Activated T-cell treated with anti-CD3 and anti-CD28 coated beads, Interleukin-2, amount 50 U/mL, for 48 hours (primary cell): ENCODE measurements at regions not wholly inside any gene's neighbourhood (a gene's known extent, or its start where the extent isn't known, plus 50 kb on each side); places are given as distances from the start of the nearest gene placed in this dataset.
"Not testable (repeated sequence)": the region's sequence is repeated elsewhere in the genome, so short reads cannot be mapped to it uniquely, and the experiment has no call there.

ENCODE experiments used
- DNase-seq, 2 experiments: peaks; one replicate each; pipeline ENCODE4 v3.0.0-alpha.2; 2020

- DNase-seq, result no peak
These were observed 225.0 kb upstream of the PUDP start for GRCh38 chrX:7372825-7373525.

GRCh38 chrX:7362111-7362510, 214.2 kb upstream of the PUDP start:
- DNase-seq, result no peak

- no peak for DNase-seq
These were observed 204.0 kb upstream of the PUDP start for GRCh38 chrX:7351926-7352325.

- no peak for DNase-seq
These were observed 199.5 kb upstream of the PUDP start for GRCh38 chrX:7347465-7347864.

GRCh38 chrX:7346021-7346420, 198.1 kb upstream of the PUDP start:
- DNase-seq, result no peak

- DNase-seq, result no peak
These were observed 195.2 kb upstream of the PUDP start for GRCh38 chrX:7343181-7343580.

- DNase-seq, result not testable (repeated sequence)
These were observed 187.9 kb upstream of the PUDP start for GRCh38 chrX:7335816-7336362.

- no peak for DNase-seq
These were observed 186.4 kb upstream of the PUDP start for GRCh38 chrX:7334253-7334935.

- no peak for DNase-seq
These were observed 183.2 kb upstream of the PUDP start for GRCh38 chrX:7330971-7331746.

GRCh38 chrX:7330556-7330955, 182.6 kb upstream of the PUDP start:
- no peak for DNase-seq

- no peak for DNase-seq
These were observed 170.7 kb upstream of the PUDP start for GRCh38 chrX:7318661-7319060.

GRCh38 chrX:7318241-7318640, 170.3 kb upstream of the PUDP start:
- no peak for DNase-seq

- no peak for DNase-seq
These were observed 168.9 kb upstream of the PUDP start for GRCh38 chrX:7316887-7317286.

GRCh38 chrX:7316280-7316679, 168.3 kb upstream of the PUDP start:
- no peak for DNase-seq

- no peak for DNase-seq
These were observed 166.5 kb upstream of the PUDP start for GRCh38 chrX:7314425-7314824.

GRCh38 chrX:7307720-7308119, 159.8 kb upstream of the PUDP start:
- DNase-seq, result no peak

- no peak for DNase-seq
These were observed 146.5 kb upstream of the PUDP start for GRCh38 chrX:7294483-7294882.

GRCh38 chrX:7286168-7286837, 138.3 kb upstream of the PUDP start:
- no peak for DNase-seq

- DNase-seq, result no peak
These were observed 137.8 kb upstream of the PUDP start for GRCh38 chrX:7285765-7286164.

GRCh38 chrX:7283741-7284140, 135.8 kb upstream of the PUDP start:
- no peak for DNase-seq

- no peak for DNase-seq
These were observed 132.6 kb upstream of the PUDP start for GRCh38 chrX:7280520-7280919.

- no peak for DNase-seq
These were observed 124.4 kb upstream of the PUDP start for GRCh38 chrX:7272346-7272745.

- no peak for DNase-seq
These were observed 123.0 kb upstream of the PUDP start for GRCh38 chrX:7270933-7271332.
